OCI-LY3 (cell line): ENCODE measurements at regions not wholly inside any gene's neighbourhood (a gene's known extent, or its start where the extent isn't known, plus 50 kb on each side); places are given as distances from the start of the nearest gene placed in this dataset.

Experiments
- CTCF ChIP-seq: fragments of 200-600, 300-600 bp; sonication (generic); IDR thresholded peaks from 2 replicates; pipeline ENCODE4 v1.5.1; 2014; ENCODE audit warnings: antibody characterized with exemption, low read length, low read depth
- EZH2phosphoT487 ChIP-seq: fragments of 200-600 bp; shearing (Covaris generic); IDR thresholded peaks from 2 replicates; pipeline ENCODE4 v1.6.1; 2018; ENCODE audit warnings: antibody characterized with exemption, mixed run types, low read depth

- TF ChIP-seq CTCF (no peak), EZH2phosphoT487 (no peak)
These were observed 665.2 kb upstream of the CDH8 start for GRCh38 chr16:62701426-62701825.
